ENCODE measurements at regions not wholly inside any gene's neighbourhood (a gene's known extent, or its start where the extent isn't known, plus 50 kb on each side); places are given as distances from the start of the nearest gene placed in this dataset.

DNA sequence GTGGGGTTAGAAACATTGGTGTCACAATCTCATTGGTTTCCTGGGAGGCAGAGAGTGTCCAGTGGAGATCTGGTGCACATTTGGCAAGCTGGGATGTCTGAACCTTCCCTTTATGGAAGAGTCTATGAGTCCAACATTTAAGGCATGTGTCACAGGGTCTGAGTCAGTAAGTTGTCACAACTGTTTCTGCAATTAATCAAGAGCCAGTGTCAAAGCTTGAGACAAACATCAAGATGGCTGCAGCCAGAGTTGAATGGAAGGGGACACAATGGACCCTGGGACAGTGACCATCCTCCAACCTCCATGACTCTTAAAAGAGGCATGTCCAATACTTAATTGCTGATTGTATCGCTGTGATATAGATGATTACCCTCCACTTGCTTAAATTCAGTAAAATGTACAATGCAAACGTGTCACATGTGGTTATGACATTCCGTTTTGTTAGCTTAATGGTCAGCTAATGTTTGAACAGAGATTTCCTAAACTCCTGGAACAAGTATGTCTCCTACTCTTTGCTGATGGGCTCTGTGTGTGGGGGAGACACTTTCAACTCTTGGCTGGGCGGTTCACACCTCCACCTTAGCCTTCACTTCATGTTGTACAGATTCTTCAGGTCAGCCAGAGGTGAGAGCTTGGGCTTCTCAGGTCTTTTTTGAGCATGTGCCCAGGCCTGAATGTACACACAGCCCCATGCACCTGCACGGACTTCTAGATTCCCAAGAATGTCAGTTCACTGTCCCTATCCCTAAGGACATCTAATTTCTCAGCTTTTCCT, 79.9 kb upstream of the PRR23E start:
- Histone ChIP-seq H3K4me1 (ENCODE audit: control insufficient read depth in 1 of 2, insufficient read depth in 2 of 2, low read length in 2 of 2) (no peaks in the 10 kb centered on the region), H3K14ac (ENCODE audit: low read length) (no peak overlapping the region), H2AK5ac (ENCODE audit: low read length) (no peak overlapping the region), H3K23ac (ENCODE audit: low read length) (no peak overlapping the region), H3K4me2 (ENCODE audit: low read length) (no peak overlapping the region), H3K79me1 (ENCODE audit: low read length) (no peaks in the 10 kb centered on the region), H3K27me3 (ENCODE audit: insufficient read depth, low read length) (peaks cover 2% of the 10 kb centered on the region), H3K9me3 (ENCODE audit: insufficient read depth, low read depth, low read length) (peaks cover 5% of the 10 kb centered on the region), H3K27ac (ENCODE audit: low read depth, low read length) (no peak overlapping the region), H3K9ac (ENCODE audit: low read length) (no peak overlapping the region), H2BK120ac (ENCODE audit: insufficient read depth, low read length, poor library complexity) (no peak overlapping the region), H2AFZ (ENCODE audit: insufficient read depth, low read length, poor library complexity) (no peak overlapping the region), H3K36me3 (ENCODE audit: control insufficient read depth in 1 of 2, insufficient read depth in 2 of 2, low read length in 2 of 2) (no peaks in the 10 kb centered on the region), H3K4ac (ENCODE audit: low read depth, low read length) (no peak overlapping the region), H4K8ac (ENCODE audit: low read depth, low read length) (no peak overlapping the region), H2BK12ac (ENCODE audit: low read length) (no peak overlapping the region), H3K4me3 (ENCODE audit: low read depth, low read length) (no peak overlapping the region), H4K91ac (ENCODE audit: low read depth, low read length) (no peak overlapping the region), H4K12ac (ENCODE audit: low read depth, low read length) (no peak overlapping the region), H2BK5ac (ENCODE audit: low read depth, low read length, poor library complexity) (no peak overlapping the region), H3K18ac (ENCODE audit: low read length) (no peak overlapping the region), H3K79me2 (ENCODE audit: control insufficient read depth, insufficient read depth, low read length, poor library complexity) (no peaks in the 10 kb centered on the region)
- DNase-seq = no peak
- WGBS (ENCODE audit: extremely low coverage, insufficient coverage, insufficient read length) = no CpG with 5 or more reads among the region's 5 CpGs

DNA sequence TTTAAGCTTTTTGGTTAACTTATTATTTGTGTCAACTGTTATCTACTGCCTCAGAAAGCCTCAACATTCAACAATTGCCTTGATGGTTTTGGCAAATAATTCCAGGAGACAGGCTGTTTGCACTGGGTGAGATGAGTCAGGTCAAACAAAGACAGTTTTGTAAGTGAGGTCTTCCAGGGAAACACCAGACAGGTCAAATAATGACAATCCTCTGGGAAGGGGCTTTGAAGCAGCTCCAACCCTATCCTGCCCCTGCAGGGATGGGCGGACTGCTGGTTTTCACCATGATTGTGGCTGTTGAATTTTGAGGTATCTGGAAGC, 79.4 kb upstream of the PRR23E start:
- Histone ChIP-seq H2BK120ac (ENCODE audit: insufficient read depth, low read length, poor library complexity) (no peak overlapping the region), H2BK12ac (ENCODE audit: low read length) (no peak overlapping the region), H3K4ac (ENCODE audit: low read depth, low read length) (no peak overlapping the region), H3K27me3 (ENCODE audit: insufficient read depth, low read length) (peaks cover 2% of the 10 kb centered on the region), H3K9me3 (ENCODE audit: insufficient read depth, low read depth, low read length) (peaks cover 3% of the 10 kb centered on the region), H4K12ac (ENCODE audit: low read depth, low read length) (no peak overlapping the region), H3K27ac (ENCODE audit: low read depth, low read length) (no peak overlapping the region), H3K23ac (ENCODE audit: low read length) (no peak overlapping the region), H2AFZ (ENCODE audit: insufficient read depth, low read length, poor library complexity) (no peak overlapping the region), H3K18ac (ENCODE audit: low read length) (no peak overlapping the region), H4K8ac (ENCODE audit: low read depth, low read length) (no peak overlapping the region), H4K91ac (ENCODE audit: low read depth, low read length) (no peak overlapping the region), H2BK5ac (ENCODE audit: low read depth, low read length, poor library complexity) (no peak overlapping the region), H3K4me1 (ENCODE audit: control insufficient read depth in 1 of 2, insufficient read depth in 2 of 2, low read length in 2 of 2) (no peaks in the 10 kb centered on the region), H3K4me2 (ENCODE audit: low read length) (no peak overlapping the region), H3K14ac (ENCODE audit: low read length) (no peak overlapping the region), H3K79me1 (ENCODE audit: low read length) (no peaks in the 10 kb centered on the region), H3K36me3 (ENCODE audit: control insufficient read depth in 1 of 2, insufficient read depth in 2 of 2, low read length in 2 of 2) (no peaks in the 10 kb centered on the region), H3K79me2 (ENCODE audit: control insufficient read depth, insufficient read depth, low read length, poor library complexity) (no peaks in the 10 kb centered on the region), H2AK5ac (ENCODE audit: low read length) (no peak overlapping the region), H3K9ac (ENCODE audit: low read length) (no peak overlapping the region), H3K4me3 (ENCODE audit: low read depth, low read length) (no peak overlapping the region)
- no CpG with 5 or more reads among the region's 1 CpG for WGBS (ENCODE audit: extremely low coverage, insufficient coverage, insufficient read length)
- DNase-seq = no peak

DNA sequence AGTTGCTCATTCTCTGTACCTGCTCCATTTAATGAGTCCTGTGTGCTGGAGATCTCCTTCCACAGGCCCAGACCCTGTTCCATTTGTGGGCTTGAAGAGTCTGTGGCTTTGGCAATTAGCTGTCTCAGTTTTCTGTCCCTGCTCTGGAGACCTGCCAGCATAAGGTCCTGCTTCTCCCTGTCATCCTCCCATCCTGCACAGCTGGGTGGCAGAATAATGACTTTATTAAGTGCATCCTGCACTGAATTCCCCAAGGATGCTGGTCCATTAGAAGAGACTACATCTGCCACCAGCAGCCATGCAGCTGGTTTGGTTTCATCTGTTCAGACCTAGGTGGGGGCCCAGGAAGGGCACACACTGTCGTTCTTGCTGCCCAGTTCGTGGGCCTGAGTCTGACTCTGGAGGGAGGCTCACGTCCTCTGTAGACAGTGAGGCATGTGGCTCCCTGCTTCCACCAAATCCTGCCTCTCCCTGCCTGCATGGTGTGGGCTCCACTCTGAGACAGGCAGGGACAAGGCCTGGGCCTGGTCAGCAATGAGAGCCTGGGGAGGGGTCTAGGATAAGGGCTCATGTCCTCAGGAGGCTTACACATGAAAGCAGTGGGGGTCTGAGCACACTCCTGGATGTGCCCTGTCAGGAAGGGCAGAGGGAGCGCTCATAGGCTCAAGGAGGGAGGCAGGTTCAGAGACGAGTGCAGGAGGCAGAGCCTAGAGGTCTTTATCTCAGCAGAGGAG, 78.4 kb upstream of the PRR23E start:
- Histone ChIP-seq H2BK120ac (ENCODE audit: insufficient read depth, low read length, poor library complexity) (no peak overlapping the region), H3K9me3 (ENCODE audit: insufficient read depth, low read depth, low read length) (peaks cover 1% of the 10 kb centered on the region), H3K9ac (ENCODE audit: low read length) (no peak overlapping the region), H2BK12ac (ENCODE audit: low read length) (no peak overlapping the region), H3K4me3 (ENCODE audit: low read depth, low read length) (no peak overlapping the region), H3K4me2 (ENCODE audit: low read length) (no peak overlapping the region), H3K79me2 (ENCODE audit: control insufficient read depth, insufficient read depth, low read length, poor library complexity) (no peaks in the 10 kb centered on the region), H2AFZ (ENCODE audit: insufficient read depth, low read length, poor library complexity) (no peak overlapping the region), H3K27ac (ENCODE audit: low read depth, low read length) (no peak overlapping the region), H3K79me1 (ENCODE audit: low read length) (no peaks in the 10 kb centered on the region), H4K12ac (ENCODE audit: low read depth, low read length) (no peak overlapping the region), H3K27me3 (ENCODE audit: insufficient read depth, low read length) (peaks cover 2% of the 10 kb centered on the region), H3K23ac (ENCODE audit: low read length) (no peak overlapping the region), H3K4me1 (ENCODE audit: control insufficient read depth in 1 of 2, insufficient read depth in 2 of 2, low read length in 2 of 2) (no peaks in the 10 kb centered on the region), H3K4ac (ENCODE audit: low read depth, low read length) (no peak overlapping the region), H4K91ac (ENCODE audit: low read depth, low read length) (no peak overlapping the region), H4K8ac (ENCODE audit: low read depth, low read length) (no peak overlapping the region), H3K36me3 (ENCODE audit: control insufficient read depth in 1 of 2, insufficient read depth in 2 of 2, low read length in 2 of 2) (no peaks in the 10 kb centered on the region), H3K14ac (ENCODE audit: low read length) (no peak overlapping the region), H2AK5ac (ENCODE audit: low read length) (no peak overlapping the region), H2BK5ac (ENCODE audit: low read depth, low read length, poor library complexity) (no peak overlapping the region), H3K18ac (ENCODE audit: low read length) (no peak overlapping the region)
- WGBS (ENCODE audit: extremely low coverage, insufficient coverage, insufficient read length) = no CpG with 5 or more reads among the region's 5 CpGs
- no peak for DNase-seq

- Histone ChIP-seq H3K27me3 (ENCODE audit: insufficient read depth, low read length) (peaks cover 2% of the 10 kb centered on the region), H2BK12ac (ENCODE audit: low read length) (no peak overlapping the region), H3K9ac (ENCODE audit: low read length) (no peak overlapping the region), H4K12ac (ENCODE audit: low read depth, low read length) (no peak overlapping the region), H3K23ac (ENCODE audit: low read length) (no peak overlapping the region), H2AFZ (ENCODE audit: insufficient read depth, low read length, poor library complexity) (no peak overlapping the region), H3K4me3 (ENCODE audit: low read depth, low read length) (no peak overlapping the region), H2AK5ac (ENCODE audit: low read length) (no peak overlapping the region), H3K79me2 (ENCODE audit: control insufficient read depth, insufficient read depth, low read length, poor library complexity) (no peaks in the 10 kb centered on the region), H2BK120ac (ENCODE audit: insufficient read depth, low read length, poor library complexity) (no peak overlapping the region), H3K4me2 (ENCODE audit: low read length) (no peak overlapping the region), H3K9me3 (ENCODE audit: insufficient read depth, low read depth, low read length) (peaks cover 1% of the 10 kb centered on the region), H2BK5ac (ENCODE audit: low read depth, low read length, poor library complexity) (no peak overlapping the region), H3K4ac (ENCODE audit: low read depth, low read length) (no peak overlapping the region), H3K27ac (ENCODE audit: low read depth, low read length) (no peak overlapping the region), H3K18ac (ENCODE audit: low read length) (no peak overlapping the region), H3K36me3 (ENCODE audit: control insufficient read depth in 1 of 2, insufficient read depth in 2 of 2, low read length in 2 of 2) (no peaks in the 10 kb centered on the region), H3K14ac (ENCODE audit: low read length) (no peak overlapping the region), H3K4me1 (ENCODE audit: control insufficient read depth in 1 of 2, insufficient read depth in 2 of 2, low read length in 2 of 2) (no peaks in the 10 kb centered on the region), H3K79me1 (ENCODE audit: low read length) (no peaks in the 10 kb centered on the region), H4K8ac (ENCODE audit: low read depth, low read length) (no peak overlapping the region), H4K91ac (ENCODE audit: low read depth, low read length) (no peak overlapping the region)
- no CpG with 5 or more reads among the region's 3 CpGs for WGBS (ENCODE audit: extremely low coverage, insufficient coverage, insufficient read length)
- no peak for DNase-seq
These were observed 77.1 kb upstream of the PRR23E start for GRCh38 chr3:127115691-127116351.
